Activated T-cell treated with anti-CD3 and anti-CD28 coated beads, Interleukin-2, amount 50 U/mL, for 72 hours (primary cell): ENCODE measurements at regions not wholly inside any gene's neighbourhood (a gene's known extent, or its start where the extent isn't known, plus 50 kb on each side); places are given as distances from the start of the nearest gene placed in this dataset.

ENCODE experiments used
- ATAC-seq, 2 donors: fragments of 150-1000 bp; cut with Tn5 transposase; replicated peaks in 1 of 2; 2 replicates each; pipeline ENCODE4 v1.10.0; 2021; ENCODE audit warnings: moderate library complexity in 2 of 2, mild to moderate bottlenecking in 1 of 2
- DNase-seq, 2 donors: peaks; one replicate each; pipeline ENCODE4 v3.0.0; 2021 to 2022; ENCODE audit warnings: mixed read lengths in 1 of 2
- H3K27ac Mint-ChIP-seq: one replicate; pipeline ENCODE4 v1.8.0; 2022; ENCODE audit warnings: mild to moderate bottlenecking, moderate library complexity, mixed read lengths
- H3K27me3 Mint-ChIP-seq: one replicate; pipeline ENCODE4 v1.8.0; 2022; ENCODE audit warnings: low read depth, mixed read lengths
- H3K36me3 Mint-ChIP-seq, 2 donors: one replicate each; pipeline ENCODE4 v1.8.0; 2022; ENCODE audit warnings: mixed read lengths in 2 of 2, mild to moderate bottlenecking in 1 of 2; ENCODE audit not compliant: insufficient read depth in 2 of 2
- H3K4me1 Mint-ChIP-seq: one replicate; pipeline ENCODE4 v1.8.0; 2022; ENCODE audit warnings: low read depth, mixed read lengths
- H3K4me3 Mint-ChIP-seq, 2 donors: one replicate each; pipeline ENCODE4 v1.8.0; 2022; ENCODE audit warnings: mild to moderate bottlenecking in 2 of 2, mixed read lengths in 2 of 2, moderate library complexity in 2 of 2
- H3K9me3 Mint-ChIP-seq, 2 donors: one replicate each; pipeline ENCODE4 v1.8.0; 2022; ENCODE audit warnings: mixed read lengths in 2 of 2

DNA sequence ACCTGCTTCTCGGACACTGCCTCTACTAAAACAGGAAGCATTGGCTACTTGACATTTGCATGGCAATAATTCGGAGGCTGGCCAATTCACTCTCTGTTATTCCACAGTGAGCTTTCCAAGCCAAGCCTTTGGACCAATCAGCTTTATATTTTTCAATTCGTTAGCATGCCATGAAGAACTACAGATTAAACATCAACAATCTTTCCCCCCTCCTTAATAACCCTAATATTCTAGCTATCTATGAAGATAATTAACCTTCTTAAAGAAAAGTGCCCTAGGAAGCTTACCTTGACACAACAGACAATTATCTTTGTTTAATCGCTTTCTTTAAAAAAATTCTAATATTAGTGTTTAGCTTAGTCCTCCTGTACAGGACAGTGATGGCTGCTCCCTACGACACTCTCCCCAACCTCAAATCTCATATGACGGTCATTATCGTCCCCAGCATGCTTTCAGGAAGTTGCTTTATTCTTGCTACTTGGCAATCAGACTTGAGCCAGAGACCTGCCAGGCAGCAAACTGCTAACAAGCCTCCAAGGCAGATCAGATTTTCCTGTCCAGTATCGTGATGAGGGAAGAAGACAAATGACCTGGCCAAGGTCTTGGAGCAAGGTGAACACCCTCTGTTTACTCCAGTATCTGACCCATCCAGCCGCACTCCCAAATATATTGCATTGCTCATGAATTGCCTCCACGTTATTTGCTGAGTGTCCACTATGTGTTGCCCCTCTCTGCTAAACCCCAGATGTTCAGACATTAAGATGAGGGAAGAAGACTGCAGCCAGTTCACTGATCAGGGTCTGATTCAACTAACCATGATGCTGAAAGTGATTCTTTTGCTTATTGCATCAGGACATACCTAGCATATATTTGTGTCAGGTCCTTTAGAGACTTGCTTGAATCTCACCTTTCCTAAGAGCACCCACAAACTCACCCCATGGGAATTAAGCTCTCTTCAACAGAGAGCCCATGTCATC, 68.1 kb upstream of the LPP start:
- Mint-ChIP-seq H3K27ac (no peak overlapping the region), H3K4me3 (no peak overlapping the region), H3K36me3 (no peaks in the 10 kb centered on the region), H3K27me3 (peaks cover 7% of the 10 kb centered on the region), H3K4me1 (peaks cover 5% of the 10 kb centered on the region), H3K9me3 (no peaks in the 10 kb centered on the region)
- ATAC-seq: no peak
- DNase-seq: no peak

DNA sequence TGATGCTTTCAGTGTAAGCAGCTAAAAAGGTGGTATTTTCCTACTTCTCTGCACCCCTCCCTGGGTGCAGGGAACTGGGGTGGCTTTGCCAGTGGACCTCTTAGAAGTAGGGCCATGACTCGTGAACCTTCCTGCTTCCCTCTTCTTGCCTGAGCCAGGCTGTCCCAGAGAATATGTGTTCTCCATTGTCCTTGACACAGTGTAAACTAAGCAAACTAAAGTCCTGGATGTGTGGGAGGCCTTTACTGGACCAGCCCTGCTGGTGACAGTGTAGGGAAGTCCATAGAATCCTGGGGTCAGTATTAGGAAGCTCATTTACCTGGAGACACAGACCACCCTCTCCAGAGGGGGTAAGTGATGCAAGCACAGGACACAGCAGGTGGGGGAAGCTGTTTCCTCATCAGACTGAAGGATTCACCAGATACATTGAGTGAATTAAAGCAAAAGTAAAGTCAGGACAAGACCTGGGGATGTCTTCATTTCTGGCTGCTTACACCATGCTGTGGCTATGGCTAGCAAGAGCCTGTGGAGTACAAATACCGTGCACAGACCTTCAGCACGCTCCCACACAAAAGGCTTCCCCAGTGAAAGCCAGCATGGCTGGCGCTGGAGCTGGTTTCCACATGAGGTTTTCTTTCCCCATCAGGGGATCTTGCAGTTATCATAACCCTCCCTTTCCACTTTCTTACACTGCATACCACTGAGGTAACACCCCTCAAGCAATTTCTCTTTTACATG, 64.8 kb upstream of the LPP start:
- Mint-ChIP-seq H3K36me3 (no peaks in the 10 kb centered on the region), H3K4me1 (peaks cover 28% of the 10 kb centered on the region), H3K27ac (no peak overlapping the region), H3K27me3 (no peaks in the 10 kb centered on the region), H3K9me3 (no peaks in the 10 kb centered on the region), H3K4me3 (no peak overlapping the region)
- no peak for DNase-seq
- no peak for ATAC-seq

DNA sequence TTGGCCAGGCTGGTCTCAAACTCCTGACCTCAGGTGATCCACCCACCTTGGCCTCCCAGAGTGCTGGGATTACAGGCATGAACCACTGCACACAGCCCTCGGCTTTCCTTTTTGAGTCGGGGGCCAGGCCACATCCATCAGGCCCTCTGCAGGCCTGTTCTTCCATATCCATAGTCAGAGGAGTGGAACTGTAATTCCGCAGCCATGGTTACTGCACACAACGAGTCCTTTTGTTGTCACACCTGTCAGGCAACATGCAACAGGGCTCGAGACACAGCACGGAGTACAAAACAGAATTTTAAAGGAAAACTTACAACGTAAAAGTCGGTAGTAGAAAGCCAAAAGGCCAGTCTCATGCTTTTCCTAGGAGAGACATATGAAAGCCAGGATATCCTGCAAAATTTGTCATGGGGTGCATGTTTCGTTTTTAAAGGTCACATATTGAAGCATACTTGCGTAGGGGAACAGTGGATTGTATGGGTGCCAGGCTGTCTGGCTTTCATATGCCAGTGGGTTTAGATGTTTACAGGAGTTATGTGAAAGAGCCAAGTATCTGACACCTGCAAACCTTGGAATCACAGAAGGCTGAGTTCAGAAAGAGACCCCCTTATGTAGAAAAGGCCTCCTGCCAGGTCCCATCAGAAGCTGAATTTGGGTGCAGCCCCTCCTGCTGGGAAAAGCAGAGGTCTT, 63.2 kb upstream of the LPP start:
- H3K27me3 Mint-ChIP-seq: no peaks in the 10 kb centered on the region
- H3K9me3 Mint-ChIP-seq: no peaks in the 10 kb centered on the region
- ATAC-seq: no peak
- no peaks in the 10 kb centered on the region for H3K36me3 Mint-ChIP-seq
- DNase-seq: no peak
- no peak overlapping the region for H3K27ac Mint-ChIP-seq
- H3K4me3 Mint-ChIP-seq: no peak overlapping the region
- H3K4me1 Mint-ChIP-seq: peaks cover 22% of the 10 kb centered on the region

DNA sequence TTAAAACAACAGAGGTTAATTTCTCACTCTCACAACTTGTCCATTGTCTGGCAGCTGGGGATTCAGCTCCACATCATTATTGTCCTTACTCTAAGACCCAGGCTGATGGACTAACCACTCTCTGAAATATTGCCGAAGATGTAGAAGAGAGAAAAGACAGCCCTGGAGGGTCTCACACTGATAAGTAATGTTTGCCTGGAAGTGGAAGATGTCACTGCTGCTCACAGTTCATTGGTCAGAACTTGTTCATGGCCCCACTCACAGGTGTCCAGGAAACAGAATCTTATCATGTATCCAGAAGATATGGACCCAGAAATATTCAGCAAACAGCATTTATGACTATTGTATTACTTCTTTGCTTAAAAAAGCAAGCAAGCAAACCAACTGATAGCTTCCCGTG, 62.2 kb upstream of the LPP start:
- Mint-ChIP-seq H3K4me1 (peaks cover 22% of the 10 kb centered on the region), H3K4me3 (no peak overlapping the region), H3K36me3 (no peaks in the 10 kb centered on the region), H3K27me3 (no peaks in the 10 kb centered on the region), H3K9me3 (no peaks in the 10 kb centered on the region), H3K27ac (no peak overlapping the region)
- ATAC-seq (no peak), DNase-seq (no peak)

DNA sequence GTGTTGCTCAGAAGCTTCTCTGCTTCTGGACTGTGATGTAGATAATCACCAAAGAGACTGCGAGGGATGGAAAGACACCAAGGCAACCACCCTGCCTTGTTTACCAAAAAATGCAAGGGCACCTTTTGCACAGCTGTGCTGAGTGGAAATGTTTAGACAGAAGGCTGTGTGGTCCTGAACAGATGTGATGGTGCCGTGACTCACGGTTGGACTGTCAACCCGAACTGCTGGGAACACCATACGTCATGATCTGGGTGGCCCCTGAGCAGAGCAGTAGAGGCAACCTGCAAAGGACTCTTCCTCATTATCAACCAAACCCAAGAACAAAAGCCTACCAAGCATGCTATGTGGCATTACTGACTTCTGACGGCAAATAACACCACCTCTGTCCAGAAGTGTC, 61.3 kb upstream of the LPP start:
- Mint-ChIP-seq H3K36me3 (no peaks in the 10 kb centered on the region), H3K9me3 (no peaks in the 10 kb centered on the region), H3K27me3 (no peaks in the 10 kb centered on the region), H3K4me1 (peaks cover 22% of the 10 kb centered on the region), H3K4me3 (peak overlapping the region in 1 of 2 donors; percentile 6), H3K27ac (no peak overlapping the region)
- ATAC-seq (peak; percentile 99 to 100), DNase-seq (peak; percentile 58 to 71)

DNA sequence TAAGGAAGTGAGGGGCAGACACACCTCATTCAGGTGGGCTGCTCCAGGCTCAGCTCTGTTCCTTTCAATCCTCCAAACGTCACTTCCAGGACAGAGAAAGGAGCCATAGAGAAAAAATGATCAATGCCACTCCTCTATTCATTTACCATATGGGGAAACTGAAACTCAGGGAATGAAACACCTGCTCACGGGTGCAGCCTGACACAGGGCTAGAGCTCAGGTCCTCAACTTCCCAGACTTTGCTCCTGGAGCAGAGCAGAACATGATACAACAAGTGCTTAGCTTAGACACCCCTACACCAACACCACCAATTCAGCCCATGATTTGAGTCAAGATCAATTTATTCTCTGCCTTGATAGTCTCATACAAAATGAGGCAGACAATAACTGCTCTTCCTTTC, 58.5 kb upstream of the LPP start:
- no peak for ATAC-seq

DNA sequence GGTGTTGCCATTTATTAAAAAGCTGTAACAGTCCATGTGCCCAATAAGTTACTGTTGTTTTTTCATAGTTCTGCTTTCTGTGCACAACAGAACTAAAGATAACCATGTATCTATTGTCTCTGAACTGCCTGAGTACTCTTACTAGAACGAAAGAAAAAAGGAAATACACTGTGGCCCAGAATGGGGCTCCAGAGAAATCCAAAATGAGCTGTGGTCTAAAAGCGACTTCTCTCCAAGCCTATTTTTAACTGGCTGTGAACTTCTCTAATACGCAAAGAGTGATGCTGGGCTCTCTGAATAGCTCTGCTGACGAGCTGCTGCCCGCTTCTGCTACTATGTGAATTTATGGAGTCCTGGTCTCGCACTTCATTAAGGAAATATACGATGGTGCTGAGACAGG, 56.2 kb upstream of the LPP start:
- ATAC-seq: no peak
- H3K27me3 Mint-ChIP-seq: no peaks in the 10 kb centered on the region
- H3K4me1 Mint-ChIP-seq: peaks cover 7% of the 10 kb centered on the region
- peaks cover 2 to 11% of the 10 kb centered on the region in 2 donors for H3K36me3 Mint-ChIP-seq
- DNase-seq: no peak
- H3K4me3 Mint-ChIP-seq: no peak overlapping the region
- peaks cover 7 to 9% of the 10 kb centered on the region in 2 donors for H3K9me3 Mint-ChIP-seq
- H3K27ac Mint-ChIP-seq: no peak overlapping the region

More for the DNA sequence above, 58.5 kb upstream of the LPP start:
- DNase-seq: no peak
- peaks cover 22% of the 10 kb centered on the region for H3K4me1 Mint-ChIP-seq
- H3K36me3 Mint-ChIP-seq: peaks cover 2 to 7% of the 10 kb centered on the region in 2 donors
- H3K4me3 Mint-ChIP-seq: no peak overlapping the region
- peaks cover 2 to 9% of the 10 kb centered on the region in 2 donors for H3K9me3 Mint-ChIP-seq
- no peaks in the 10 kb centered on the region for H3K27me3 Mint-ChIP-seq
- H3K27ac Mint-ChIP-seq: no peak overlapping the region

DNA sequence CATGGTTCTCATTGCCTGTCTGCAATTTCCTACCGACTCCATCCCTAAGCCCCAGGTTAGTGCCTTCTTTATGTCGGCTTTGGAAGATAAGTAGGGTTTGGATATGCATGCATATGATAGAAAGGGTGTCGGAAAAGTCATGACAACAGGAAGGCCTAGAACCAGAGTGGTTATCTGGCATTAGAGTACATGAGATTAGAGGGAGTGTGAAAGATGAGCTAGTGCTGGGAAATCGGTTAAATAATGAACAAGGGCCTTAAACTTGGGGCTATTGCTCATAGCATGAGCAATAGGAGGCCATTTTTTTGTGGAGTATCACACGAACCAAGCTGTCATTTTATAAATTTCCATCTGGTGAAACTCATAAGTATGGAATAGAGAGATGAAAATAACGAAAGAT, 54.0 kb upstream of the LPP start:
- H3K9me3 Mint-ChIP-seq: peaks cover 7 to 9% of the 10 kb centered on the region in 2 donors

DNA sequence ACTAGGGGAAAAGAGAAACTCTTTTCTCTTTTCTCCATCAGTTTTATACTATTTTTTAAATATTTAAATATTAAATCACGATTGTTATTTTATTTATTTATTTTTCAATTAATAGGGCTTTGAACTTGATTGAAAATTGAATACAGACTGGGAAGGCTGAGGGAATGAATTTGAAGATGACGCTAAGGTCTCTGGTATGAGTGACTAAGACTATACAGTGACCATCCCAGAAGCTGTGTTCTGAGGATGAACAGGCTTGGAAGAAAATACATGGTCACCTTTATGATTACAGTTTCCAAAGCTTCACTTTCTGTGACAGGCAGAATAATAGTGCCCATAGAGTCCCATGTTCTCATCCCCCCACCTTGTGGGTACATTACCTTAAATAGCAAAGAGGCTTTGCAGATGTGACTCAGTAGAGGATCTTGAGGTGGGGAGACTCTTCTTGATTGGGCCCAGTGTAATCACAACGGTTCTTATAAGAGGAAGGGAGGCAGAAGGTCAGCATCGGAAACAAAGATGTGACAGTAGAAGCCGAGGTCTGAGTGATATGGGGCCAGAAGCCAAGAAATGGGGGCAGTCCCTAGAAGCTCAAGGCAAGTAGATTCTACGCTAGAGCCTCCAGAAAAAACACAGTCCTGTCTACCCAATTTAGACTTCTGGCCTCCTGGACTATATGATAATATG, 51.0 kb upstream of the LPP start:
- ATAC-seq: no peak
- H3K27ac Mint-ChIP-seq: no peak overlapping the region
- peaks cover 2 to 11% of the 10 kb centered on the region in 2 donors for H3K36me3 Mint-ChIP-seq
- peaks cover 7 to 9% of the 10 kb centered on the region in 2 donors for H3K9me3 Mint-ChIP-seq
- H3K27me3 Mint-ChIP-seq: peaks cover 7% of the 10 kb centered on the region
- no peaks in the 10 kb centered on the region for H3K4me1 Mint-ChIP-seq
- no peak overlapping the region for H3K4me3 Mint-ChIP-seq
- no peak for DNase-seq

More for the DNA sequence above, 54.0 kb upstream of the LPP start:
- Mint-ChIP-seq H3K36me3 (peaks cover 2 to 11% of the 10 kb centered on the region in 2 donors), H3K27ac (no peak overlapping the region), H3K4me3 (no peak overlapping the region), H3K4me1 (no peaks in the 10 kb centered on the region), H3K27me3 (no peaks in the 10 kb centered on the region)
- DNase-seq: no peak
- no peak for ATAC-seq

DNA sequence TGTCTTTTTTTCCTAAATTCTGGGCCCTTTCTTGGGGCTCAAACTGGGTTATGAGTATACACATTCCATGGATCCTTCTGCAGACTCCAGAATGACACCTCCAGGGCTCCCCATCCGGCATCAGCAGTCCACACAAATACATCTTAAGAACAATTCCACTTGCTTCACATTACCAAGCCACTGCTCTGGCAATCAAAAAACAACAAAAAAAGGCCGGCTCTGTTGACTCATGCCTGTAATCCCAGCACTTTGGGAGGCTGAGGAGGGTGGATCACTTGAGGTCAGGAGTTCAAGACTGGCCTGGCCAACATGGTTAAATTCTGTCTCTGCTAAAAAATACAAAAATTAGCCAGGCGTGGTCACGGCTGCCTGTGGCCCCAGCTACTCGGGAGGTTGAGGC, 49.9 kb upstream of the LPP start:
- Mint-ChIP-seq H3K27ac (no peak overlapping the region), H3K9me3 (peaks cover 7 to 8% of the 10 kb centered on the region in 2 donors), H3K4me3 (no peak overlapping the region), H3K4me1 (no peaks in the 10 kb centered on the region), H3K36me3 (peaks cover 2 to 11% of the 10 kb centered on the region in 2 donors), H3K27me3 (peaks cover 7% of the 10 kb centered on the region)
- DNase-seq (no peak), ATAC-seq (no peak)
